CD14-positive monocyte (primary cell): ENCODE measurements at regions not wholly inside any gene's neighbourhood (a gene's known extent, or its start where the extent isn't known, plus 50 kb on each side); places are given as distances from the start of the nearest gene placed in this dataset.
"Not testable (repeated sequence)": the region's sequence is repeated elsewhere in the genome, so short reads cannot be mapped to it uniquely, and the experiment has no call there.

ENCODE experiments used
- DNase-seq, 3 donors: peaks; one replicate each; pipeline ENCODE4 v3.0.0-alpha.2; 2011 to 2022
- H2AFZ ChIP-seq: 2 replicates; pipeline ENCODE4 v1.6.0; 2012; ENCODE audit warnings: mild to moderate bottlenecking, low read depth, low read length, inconsistent platforms; ENCODE audit not compliant: insufficient read depth, poor library complexity, severe bottlenecking
- H3K27ac ChIP-seq, 2 donors: 1 replicate in 1 of 2; 2 replicates in 1 of 2; pipeline ENCODE4 v1.5.1; 2012 to 2013; ENCODE audit warnings: low read length in 2 of 2, control low read depth in 1 of 2, inconsistent platforms in 1 of 2, low read depth in 1 of 2, mild to moderate bottlenecking in 1 of 2
- H3K27me3 ChIP-seq, 2 donors: one replicate each; pipeline versions ENCODE4 v1.6.0 to v1.6.1; 2011 to 2013; ENCODE audit warnings: low read length in 2 of 2; ENCODE audit not compliant: control insufficient read depth in 2 of 2, insufficient read depth in 2 of 2
- H3K36me3 ChIP-seq, 2 donors: replicated peaks in 1 of 2; 1 replicate in 1 of 2; 2 replicates in 1 of 2; pipeline versions ENCODE4 v1.5.1 to v1.6.1; 2012 to 2013; ENCODE audit warnings: low read length in 2 of 2, control low read depth in 1 of 2, inconsistent platforms in 1 of 2, mild to moderate bottlenecking in 1 of 2; ENCODE audit not compliant: insufficient read depth in 2 of 2, control insufficient read depth in 1 of 2
- H3K4me1 ChIP-seq, 2 donors: 1 replicate in 1 of 2; 2 replicates in 1 of 2; pipeline versions ENCODE4 v1.5.1 to v1.6.1; 2012 to 2013; ENCODE audit warnings: low read length in 2 of 2, control low read depth in 1 of 2, inconsistent platforms in 1 of 2, mild to moderate bottlenecking in 1 of 2, moderate library complexity in 1 of 2; ENCODE audit not compliant: insufficient read depth in 2 of 2, control insufficient read depth in 1 of 2
- H3K4me2 ChIP-seq: replicated peaks from 2 replicates; pipeline ENCODE3; 2012; ENCODE audit warnings: low read length, moderate library complexity, mild to moderate bottlenecking; ENCODE audit not compliant: poor library complexity, severe bottlenecking; ENCODE audit errors: extremely low read depth
- H3K4me3 ChIP-seq, 3 experiments: fragments of 200-600 bp in 1 of 3; sonication (generic) in 1 of 3; replicated peaks in 1 of 3; 1 replicate in 2 of 3; 2 replicates in 1 of 3; pipeline ENCODE4 v1.5.1; 2011 to 2013; ENCODE audit warnings: low read length in 3 of 3, mild to moderate bottlenecking in 3 of 3, control low read depth in 2 of 3, low read depth in 2 of 3, inconsistent platforms in 1 of 3, moderate library complexity in 1 of 3
- H3K79me2 ChIP-seq: 2 replicates; pipeline ENCODE4 v1.6.0; 2012; ENCODE audit warnings: mild to moderate bottlenecking, control low read depth, inconsistent platforms, low read length, moderate library complexity; ENCODE audit not compliant: insufficient read depth
- H3K9ac ChIP-seq: 2 replicates; pipeline ENCODE4 v1.6.0; 2017; ENCODE audit warnings: low read length, mild to moderate bottlenecking; ENCODE audit not compliant: insufficient read depth, poor library complexity, severe bottlenecking
- H3K9me3 ChIP-seq, 2 donors: replicated peaks in 1 of 2; 1 replicate in 1 of 2; 2 replicates in 1 of 2; pipeline versions ENCODE4 v1.5.1 to v1.6.1; 2012 to 2013; ENCODE audit warnings: low read length in 2 of 2, control low read depth in 1 of 2; ENCODE audit not compliant: control insufficient read depth in 1 of 2, insufficient read depth in 1 of 2
- H4K20me1 ChIP-seq: 2 replicates; pipeline ENCODE4 v1.6.0; 2012; ENCODE audit warnings: mild to moderate bottlenecking, low read length, control low read depth, moderate library complexity; ENCODE audit not compliant: insufficient read depth
- H3K27ac Mint-ChIP-seq, 7 donors: one replicate each; pipeline ENCODE4 v1.8.0; 2020; ENCODE audit warnings: mild to moderate bottlenecking in 7 of 7, mixed read lengths in 7 of 7, moderate library complexity in 6 of 7, inconsistent platforms in 2 of 7
- H3K27me3 Mint-ChIP-seq, 3 donors: one replicate each; pipeline ENCODE4 v1.8.0; 2021 to 2022; ENCODE audit warnings: low read depth in 3 of 3, mild to moderate bottlenecking in 3 of 3, mixed read lengths in 3 of 3, moderate library complexity in 3 of 3, inconsistent platforms in 1 of 3
- H3K36me3 Mint-ChIP-seq, 2 donors: one replicate each; pipeline ENCODE4 v1.8.0; 2020; ENCODE audit warnings: mixed read lengths in 2 of 2, inconsistent platforms in 1 of 2, mild to moderate bottlenecking in 1 of 2
- H3K4me1 Mint-ChIP-seq: one replicate; pipeline ENCODE4 v1.8.0; 2020; ENCODE audit warnings: mild to moderate bottlenecking, mixed read lengths
- H3K4me3 Mint-ChIP-seq, 2 donors: one replicate each; pipeline ENCODE4 v1.8.0; 2020; ENCODE audit warnings: mild to moderate bottlenecking in 2 of 2, mixed read lengths in 2 of 2, moderate library complexity in 1 of 2
- H3K9me3 Mint-ChIP-seq, 7 donors: one replicate each; pipeline ENCODE4 v1.8.0; 2020 to 2022; ENCODE audit warnings: mixed read lengths in 7 of 7, mild to moderate bottlenecking in 6 of 7, moderate library complexity in 6 of 7, inconsistent platforms in 2 of 7
- CTCF ChIP-seq: fragments of 200-600 bp; IDR thresholded peaks from one replicate; pipeline ENCODE4 v1.8.0; 2022; ENCODE audit warnings: antibody characterized with exemption, mild to moderate bottlenecking
- WGBS: methylation state at CpG from one replicate; pipeline ENCODE4 v1.1.5; 2013; ENCODE audit warnings: missing lambda C conversion rate; ENCODE audit not compliant: insufficient coverage; 5-methylcytosine and 5-hydroxymethylcytosine counted together
- intact Hi-C, 2 donors: fragments of 100-400 bp; cut with micrococcal nuclease; formaldehyde crosslinking; loops; one replicate each; pipeline versions ENCODE4 v1.15.0 to v1.15.1; 2023

- no peak for TF ChIP-seq CTCF
- Histone ChIP-seq H3K36me3 (no peaks in the 10 kb centered on the region), H3K4me3 (no peak overlapping the region), H3K27ac (no peak overlapping the region), H3K9ac (no peak overlapping the region), H3K27me3 (no peaks in the 10 kb centered on the region), H3K4me2 (no peak overlapping the region), H4K20me1 (no peaks in the 10 kb centered on the region), H3K79me2 (no peaks in the 10 kb centered on the region), H3K4me1 (no peaks in the 10 kb centered on the region), H2AFZ (no peak overlapping the region), H3K9me3 (no peaks in the 10 kb centered on the region)
- peaks cover 0 to 4% (median 3%) of the 10 kb centered on the region in 7 donors for H3K9me3 Mint-ChIP-seq
- intact Hi-C loops, result no loop called here
- no CpG with 5 or more reads among the region's 1 CpG for WGBS
- DNase-seq, result no peak
- no peak overlapping the region for H3K27ac Mint-ChIP-seq
- H3K36me3 Mint-ChIP-seq, result no peaks in the 10 kb centered on the region
- no peak overlapping the region for H3K4me3 Mint-ChIP-seq
- H3K4me1 Mint-ChIP-seq, result no peaks in the 10 kb centered on the region
- peaks cover 0 to 2% (median 0%) of the 10 kb centered on the region in 3 donors for H3K27me3 Mint-ChIP-seq
Measured at GRCh38 chrX:127404161-127404560, 584.6 kb downstream of the PRR32 start.

- H4K20me1 ChIP-seq, intact Hi-C loops, H3K27me3 Mint-ChIP-seq, H3K9me3 Mint-ChIP-seq, H3K4me1 Mint-ChIP-seq, H3K4me2 ChIP-seq, H3K9ac ChIP-seq, H3K4me3 ChIP-seq, H3K4me1 ChIP-seq, H3K9me3 ChIP-seq, H3K27ac ChIP-seq, H3K27ac Mint-ChIP-seq, H3K36me3 Mint-ChIP-seq, H3K79me2 ChIP-seq, DNase-seq, H3K4me3 Mint-ChIP-seq, H3K27me3 ChIP-seq, H3K36me3 ChIP-seq, H2AFZ ChIP-seq: not testable (repeated sequence)
- no CpG with 5 or more reads among the region's 4 CpGs for WGBS
Measured at GRCh38 chrX:127400231-127400630, 580.7 kb downstream of the PRR32 start.
